Activated T-helper 2 cell treated with anti-CD3 and anti-CD28 coated beads, Interferon-gamma antibody, Interleukin-2, Interleukin-4, amounts not matched to agents 10 μg/mL and 5 μg/mL and 100 μg/mL, durations not matched to agents 14 hours and 24 hours and 36 hours (primary cell): ENCODE measurements at regions not wholly inside any gene's neighbourhood (a gene's known extent, or its start where the extent isn't known, plus 50 kb on each side); places are given as distances from the start of the nearest gene placed in this dataset.
A peak's percentile ranks its signal among the peaks of the same experiment; 100 is the strongest.

Experiments used
- DNase-seq: peaks from one replicate; pipeline ENCODE4 v3.0.0; 2021; ENCODE audit warnings: low spot score
- H3K27ac Mint-ChIP-seq: one replicate; pipeline ENCODE4 v1.8.0; 2021; ENCODE audit warnings: mixed read lengths
- H3K27me3 Mint-ChIP-seq: one replicate; pipeline ENCODE4 v1.8.0; 2021; ENCODE audit warnings: low read depth, mixed read lengths
- H3K36me3 Mint-ChIP-seq: one replicate; pipeline ENCODE4 v1.8.0; 2021; ENCODE audit warnings: low read depth, mixed read lengths
- H3K4me1 Mint-ChIP-seq: one replicate; pipeline ENCODE4 v1.8.0; 2021; ENCODE audit warnings: low read depth, mixed read lengths
- H3K4me3 Mint-ChIP-seq: one replicate; pipeline ENCODE4 v1.8.0; 2021; ENCODE audit warnings: low read depth, mild to moderate bottlenecking, moderate library complexity, mixed read lengths
- H3K9me3 Mint-ChIP-seq: one replicate; pipeline ENCODE4 v1.8.0; 2021; ENCODE audit warnings: mixed read lengths
- intact Hi-C: fragments of 100-400 bp; cut with micrococcal nuclease; formaldehyde crosslinking; loops from one replicate; pipeline ENCODE4 v1.15.1; 2023

- Mint-ChIP-seq H3K4me3 (no peak overlapping the region), H3K27ac (no peak overlapping the region), H3K4me1 (peaks cover 9% of the 10 kb centered on the region)
Measured at GRCh38 chr10:63697956-63698786, 177.0 kb downstream of the REEP3 start.

GRCh38 chr10:63698787-63699150, 177.6 kb downstream of the REEP3 start:
- Mint-ChIP-seq H3K27me3 (peaks cover 5% of the 10 kb centered on the region), H3K4me3 (no peak overlapping the region)

More at GRCh38 chr10:63697956-63698786, 177.0 kb downstream of the REEP3 start:
- intact Hi-C loops: loop anchor here (1.0 kb wide), 1 partner anchor 17 kb away; no protein-coding TSS in a partner anchor
- Mint-ChIP-seq H3K36me3 (no peaks in the 10 kb centered on the region), H3K27me3 (peaks cover 3% of the 10 kb centered on the region), H3K9me3 (no peaks in the 10 kb centered on the region)
- no peak for DNase-seq

DNA sequence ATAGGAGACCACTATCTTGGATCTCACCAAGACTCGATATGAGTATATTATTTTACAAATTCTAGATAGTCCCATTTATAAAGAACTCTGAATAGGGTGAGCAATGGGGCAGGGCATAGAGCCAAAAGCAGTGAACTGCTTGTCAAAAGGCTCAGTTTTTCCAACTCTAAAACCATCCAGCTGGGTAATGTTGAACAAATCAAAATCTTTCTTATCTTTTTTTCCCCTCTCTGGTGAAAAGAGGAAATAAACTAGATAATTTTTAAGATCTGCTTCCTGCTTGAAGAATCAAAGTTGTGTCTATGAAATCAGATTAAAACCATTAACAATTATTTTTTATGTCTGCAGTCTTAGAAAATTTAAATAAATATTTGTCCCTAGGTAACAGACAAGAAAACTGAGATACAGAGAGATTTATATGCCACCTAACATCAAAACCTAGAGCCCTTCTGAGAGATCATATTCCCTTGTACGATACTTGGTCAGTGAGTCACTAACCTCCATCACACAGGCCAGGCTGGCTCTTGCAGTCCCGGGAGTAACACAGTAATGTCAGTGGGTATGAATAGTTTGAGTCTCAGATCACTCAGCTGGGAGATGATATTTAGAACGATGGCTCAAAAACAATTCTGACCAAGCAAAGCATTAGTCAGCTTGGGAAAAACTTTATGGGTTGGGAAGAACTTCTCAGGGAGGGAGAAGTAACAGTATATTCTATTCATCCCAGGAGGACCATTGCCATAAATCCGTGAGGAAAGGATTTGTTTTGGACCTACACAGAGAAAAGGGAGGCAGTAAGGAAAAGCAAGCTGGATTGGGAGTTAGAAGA, 178.8 kb downstream of the REEP3 start:
- no peaks in the 10 kb centered on the region for H3K9me3 Mint-ChIP-seq
- no peaks in the 10 kb centered on the region for H3K36me3 Mint-ChIP-seq
- peaks cover 14% of the 10 kb centered on the region for H3K4me1 Mint-ChIP-seq
- DNase-seq: no peak
- H3K4me3 Mint-ChIP-seq: no peak overlapping the region
- peaks cover 5% of the 10 kb centered on the region for H3K27me3 Mint-ChIP-seq
- intact Hi-C loops: loop anchor here (10.0 kb wide), 2 partner anchors 315 to 705 kb away; no protein-coding TSS in a partner anchor
- peak overlapping the region; percentile 57 for H3K27ac Mint-ChIP-seq

More at GRCh38 chr10:63698787-63699150, 177.6 kb downstream of the REEP3 start:
- intact Hi-C loops: no loop called here
- Mint-ChIP-seq H3K27ac (no peak overlapping the region), H3K4me1 (peaks cover 11% of the 10 kb centered on the region), H3K36me3 (no peaks in the 10 kb centered on the region), H3K9me3 (no peaks in the 10 kb centered on the region)
- DNase-seq: no peak

GRCh38 chr10:63700631-63701156, 179.5 kb downstream of the REEP3 start:
- no peak for DNase-seq
- H3K27me3 Mint-ChIP-seq: peaks cover 5% of the 10 kb centered on the region
- no peaks in the 10 kb centered on the region for H3K9me3 Mint-ChIP-seq
- no peaks in the 10 kb centered on the region for H3K36me3 Mint-ChIP-seq
- intact Hi-C loops: loop anchor here (10.0 kb wide), 2 partner anchors 316 to 706 kb away; no protein-coding TSS in a partner anchor
- H3K4me1 Mint-ChIP-seq: peaks cover 14% of the 10 kb centered on the region
- H3K27ac Mint-ChIP-seq: no peak overlapping the region
- no peak overlapping the region for H3K4me3 Mint-ChIP-seq

- H3K27ac Mint-ChIP-seq: no peak overlapping the region
- no peak for DNase-seq
- H3K27me3 Mint-ChIP-seq: peaks cover 3% of the 10 kb centered on the region
- H3K36me3 Mint-ChIP-seq: no peaks in the 10 kb centered on the region
- intact Hi-C loops: loop anchor here (10.0 kb wide), 2 partner anchors 317 to 707 kb away; no protein-coding TSS in a partner anchor
- H3K4me1 Mint-ChIP-seq: peaks cover 19% of the 10 kb centered on the region
- H3K9me3 Mint-ChIP-seq: no peaks in the 10 kb centered on the region
- no peak overlapping the region for H3K4me3 Mint-ChIP-seq
Measured at GRCh38 chr10:63702092-63702491, 180.9 kb downstream of the REEP3 start.

DNA sequence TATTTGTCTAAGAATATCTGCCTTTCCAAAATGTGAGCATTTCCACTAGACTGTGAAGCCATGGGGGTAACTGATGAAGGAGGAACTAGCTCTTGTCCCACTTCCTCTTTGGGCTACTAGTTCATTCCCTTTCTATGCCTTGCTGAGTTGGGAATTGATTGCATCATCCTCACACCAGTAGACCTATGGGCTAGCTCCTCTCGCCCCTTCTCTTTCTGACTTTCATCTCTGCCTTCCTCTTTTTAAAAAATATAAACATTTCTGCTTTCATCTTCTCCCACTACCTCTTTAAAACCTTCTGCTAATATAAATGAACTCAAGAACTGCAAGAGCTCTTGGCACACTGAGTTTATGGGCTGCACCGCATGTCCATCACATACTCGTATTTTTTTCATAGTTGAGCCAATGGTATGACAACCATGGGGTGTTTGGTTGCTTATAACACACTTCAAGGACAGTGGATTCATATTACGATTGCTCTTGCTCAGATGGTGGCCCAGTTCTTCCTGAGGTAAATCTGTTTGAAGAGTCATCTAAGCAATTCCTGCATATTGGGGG, 182.0 kb downstream of the REEP3 start:
- Mint-ChIP-seq H3K27me3 (peaks cover 2% of the 10 kb centered on the region), H3K4me1 (peaks cover 27% of the 10 kb centered on the region), H3K36me3 (no peaks in the 10 kb centered on the region), H3K9me3 (no peaks in the 10 kb centered on the region), H3K27ac (no peak overlapping the region), H3K4me3 (no peak overlapping the region)
- intact Hi-C loops: loop anchor here (10.0 kb wide), 2 partner anchors 318 to 708 kb away; no protein-coding TSS in a partner anchor
- no peak for DNase-seq

GRCh38 chr10:63703740-63704345, 182.6 kb downstream of the REEP3 start:
- intact Hi-C loops: loop anchor here (10.0 kb wide), 2 partner anchors 319 to 709 kb away; no protein-coding TSS in a partner anchor
- DNase-seq: no peak
- Mint-ChIP-seq H3K27ac (no peak overlapping the region), H3K36me3 (no peaks in the 10 kb centered on the region), H3K4me1 (peaks cover 31% of the 10 kb centered on the region), H3K9me3 (no peaks in the 10 kb centered on the region), H3K4me3 (no peak overlapping the region), H3K27me3 (peaks cover 2% of the 10 kb centered on the region)

GRCh38 chr10:63707254-63707910, 186.2 kb downstream of the REEP3 start:
- no peak for DNase-seq
- Mint-ChIP-seq H3K27me3 (peaks cover 2% of the 10 kb centered on the region), H3K36me3 (no peaks in the 10 kb centered on the region), H3K9me3 (no peaks in the 10 kb centered on the region), H3K4me3 (no peak overlapping the region), H3K4me1 (peaks cover 26% of the 10 kb centered on the region), H3K27ac (peak overlapping the region; percentile 37)
- intact Hi-C loops: loop anchor here (1.0 to 10.0 kb wide), 11 partner anchors 25 to 974 kb away; partner anchors contain the start of gene REEP3

- Mint-ChIP-seq H3K9me3 (no peaks in the 10 kb centered on the region), H3K4me1 (peaks cover 24% of the 10 kb centered on the region), H3K27ac (no peak overlapping the region), H3K36me3 (no peaks in the 10 kb centered on the region), H3K4me3 (no peak overlapping the region), H3K27me3 (peaks cover under 1% of the 10 kb centered on the region)
- intact Hi-C loops: loop anchor here (5.0 to 10.0 kb wide), 4 partner anchors 36 to 714 kb away; no protein-coding TSS in a partner anchor
- no peak for DNase-seq
Measured at GRCh38 chr10:63708421-63708820, 187.2 kb downstream of the REEP3 start.

- H3K9me3 Mint-ChIP-seq: no peaks in the 10 kb centered on the region
- H3K4me1 Mint-ChIP-seq: peaks cover 21% of the 10 kb centered on the region
- intact Hi-C loops: no loop called here
- H3K27ac Mint-ChIP-seq: no peak overlapping the region
- DNase-seq: no peak
- H3K36me3 Mint-ChIP-seq: no peaks in the 10 kb centered on the region
- no peak overlapping the region for H3K4me3 Mint-ChIP-seq
- H3K27me3 Mint-ChIP-seq: peaks cover 3% of the 10 kb centered on the region
Measured at GRCh38 chr10:63710703-63711102, 189.5 kb downstream of the REEP3 start.

- Mint-ChIP-seq H3K36me3 (no peaks in the 10 kb centered on the region), H3K4me1 (peaks cover 27% of the 10 kb centered on the region), H3K4me3 (no peak overlapping the region), H3K27ac (peak overlapping the region; percentile 5), H3K27me3 (peaks cover 7% of the 10 kb centered on the region), H3K9me3 (no peaks in the 10 kb centered on the region)
- intact Hi-C loops: no loop called here
- no peak for DNase-seq
Measured at GRCh38 chr10:63711361-63711760, 190.2 kb downstream of the REEP3 start.
